ENCODE measurements at regions not wholly inside any gene's neighbourhood (a gene's known extent, or its start where the extent isn't known, plus 50 kb on each side); places are given as distances from the start of the nearest gene placed in this dataset.

- intact Hi-C loops (cut with DNase I, micrococcal nuclease), result no loop called here
These were observed 245.7 kb upstream of the AGTR1 start for GRCh38 chr3:148451969-148452368.

GRCh38 chr3:148453781-148454191 lies 243.9 kb upstream of the AGTR1 start:
- Histone ChIP-seq H3K36me3 (ENCODE audit: insufficient read depth, low read length) (no peaks in the 10 kb centered on the region), H3K9me3 (ENCODE audit: control insufficient read depth in 1 of 2, insufficient read depth in 1 of 2, low read length in 2 of 2) (no peaks in the 10 kb centered on the region), H3K27me3 (ENCODE audit: control insufficient read depth in 1 of 2, insufficient read depth in 2 of 2, low read length in 2 of 2) (no peaks in the 10 kb centered on the region), H3K27ac (ENCODE audit: low read depth in 1 of 2, low read length in 2 of 2) (no peak overlapping the region), H3K4me3 (ENCODE audit: low read length) (no peak overlapping the region), H3K4me1 (ENCODE audit: insufficient read depth, low read length) (no peaks in the 10 kb centered on the region)
- H3K36me3 Mint-ChIP-seq (ENCODE audit: low read depth), result no peaks in the 10 kb centered on the region
- intact Hi-C loops (cut with DNase I, micrococcal nuclease), result no loop called here
- no peaks in the 10 kb centered on the region for H3K9me3 Mint-ChIP-seq
- H3K27ac Mint-ChIP-seq, result no peak overlapping the region
- DNase-seq, result no peak
- H3K27me3 Mint-ChIP-seq, result no peaks in the 10 kb centered on the region
- H3K4me1 Mint-ChIP-seq (ENCODE audit: low read depth), result no peaks in the 10 kb centered on the region
- ChIA-PET CTCF (no interaction called here), POLR2A (no interaction called here)
- no peak for ATAC-seq (ENCODE audit: poor library complexity)
- TF ChIP-seq CTCF (IDR thresholded peaks at IDR 0.05), result no peak
- H3K4me3 Mint-ChIP-seq, result no peak overlapping the region

More at GRCh38 chr3:148451969-148452368, 245.7 kb upstream of the AGTR1 start:
- Histone ChIP-seq H3K27ac (ENCODE audit: low read depth in 1 of 2, low read length in 2 of 2) (no peak overlapping the region), H3K27me3 (ENCODE audit: control insufficient read depth in 1 of 2, insufficient read depth in 2 of 2, low read length in 2 of 2) (no peaks in the 10 kb centered on the region), H3K4me1 (ENCODE audit: insufficient read depth, low read length) (no peaks in the 10 kb centered on the region), H3K36me3 (ENCODE audit: insufficient read depth, low read length) (no peaks in the 10 kb centered on the region), H3K4me3 (ENCODE audit: low read length) (no peak overlapping the region), H3K9me3 (ENCODE audit: control insufficient read depth in 1 of 2, insufficient read depth in 1 of 2, low read length in 2 of 2) (no peaks in the 10 kb centered on the region)
- Mint-ChIP-seq H3K4me3 (no peak overlapping the region), H3K36me3 (ENCODE audit: low read depth) (no peaks in the 10 kb centered on the region), H3K27me3 (no peaks in the 10 kb centered on the region), H3K4me1 (ENCODE audit: low read depth) (no peaks in the 10 kb centered on the region), H3K9me3 (no peaks in the 10 kb centered on the region), H3K27ac (no peak overlapping the region)
- DNase-seq (no peak), ATAC-seq (ENCODE audit: poor library complexity) (no peak)
- no peak for TF ChIP-seq CTCF (IDR thresholded peaks at IDR 0.05)
- ChIA-PET POLR2A (no interaction called here), CTCF (no interaction called here)

- Mint-ChIP-seq H3K36me3 (ENCODE audit: low read depth) (no peaks in the 10 kb centered on the region), H3K4me1 (ENCODE audit: low read depth) (no peaks in the 10 kb centered on the region), H3K27ac (no peak overlapping the region), H3K4me3 (no peak overlapping the region), H3K9me3 (no peaks in the 10 kb centered on the region), H3K27me3 (no peaks in the 10 kb centered on the region)
- Histone ChIP-seq H3K36me3 (ENCODE audit: insufficient read depth, low read length) (no peaks in the 10 kb centered on the region), H3K9me3 (ENCODE audit: control insufficient read depth in 1 of 2, insufficient read depth in 1 of 2, low read length in 2 of 2) (no peaks in the 10 kb centered on the region), H3K27me3 (ENCODE audit: control insufficient read depth in 1 of 2, insufficient read depth in 2 of 2, low read length in 2 of 2) (no peaks in the 10 kb centered on the region), H3K27ac (ENCODE audit: low read depth in 1 of 2, low read length in 2 of 2) (no peak overlapping the region), H3K4me1 (ENCODE audit: insufficient read depth, low read length) (no peaks in the 10 kb centered on the region), H3K4me3 (ENCODE audit: low read length) (no peak overlapping the region)
- no peak for DNase-seq
- intact Hi-C loops (cut with DNase I, micrococcal nuclease), result no loop called here
- ChIA-PET POLR2A (no interaction called here), CTCF (no interaction called here)
- TF ChIP-seq CTCF (IDR thresholded peaks at IDR 0.05), result no peak
- no peak for ATAC-seq (ENCODE audit: poor library complexity)
These were observed 242.6 kb upstream of the AGTR1 start for GRCh38 chr3:148455098-148455497.

All from CD4-positive, alpha-beta T cell (primary cell).